GM10248 (cell line): ENCODE measurements at regions not wholly inside any gene's neighbourhood (a gene's known extent, or its start where the extent isn't known, plus 50 kb on each side); places are given as distances from the start of the nearest gene placed in this dataset.
A peak's percentile ranks its signal among the peaks of the same experiment; 100 is the strongest.
"Not testable (repeated sequence)": the region's sequence is repeated elsewhere in the genome, so short reads cannot be mapped to it uniquely, and the experiment has no call there.

Source experiments
- CTCF ChIA-PET: fragments of 300-600 bp; sonication (Branson Sonifier 250); formaldehyde crosslinking; extraction: SDS; loops from one replicate; lab custom pipeline; 2021; ENCODE audit warnings: antibody characterized with exemption; lab: Yijun Ruan, JAX
- POLR2A ChIA-PET: fragments of 350-650 bp; sonication (Branson Sonifier 250); formaldehyde crosslinking; extraction: SDS; loops from one replicate; lab custom pipeline; 2020; ENCODE audit warnings: antibody characterized with exemption; lab: Yijun Ruan, JAX
- DNase-seq: peaks from one replicate; pipeline ENCODE4 v3.0.0; 2012; ENCODE audit errors: extremely low spot score
- TF ChIP-seq, protein P1 (sequence below): IDR thresholded peaks from 2 replicates; pipeline ENCODE4 v1.5.1; 2012; ENCODE audit warnings: mild to moderate bottlenecking, low read depth; ENCODE audit errors: extremely low read depth, missing control alignments, control extremely low read depth

DNA sequence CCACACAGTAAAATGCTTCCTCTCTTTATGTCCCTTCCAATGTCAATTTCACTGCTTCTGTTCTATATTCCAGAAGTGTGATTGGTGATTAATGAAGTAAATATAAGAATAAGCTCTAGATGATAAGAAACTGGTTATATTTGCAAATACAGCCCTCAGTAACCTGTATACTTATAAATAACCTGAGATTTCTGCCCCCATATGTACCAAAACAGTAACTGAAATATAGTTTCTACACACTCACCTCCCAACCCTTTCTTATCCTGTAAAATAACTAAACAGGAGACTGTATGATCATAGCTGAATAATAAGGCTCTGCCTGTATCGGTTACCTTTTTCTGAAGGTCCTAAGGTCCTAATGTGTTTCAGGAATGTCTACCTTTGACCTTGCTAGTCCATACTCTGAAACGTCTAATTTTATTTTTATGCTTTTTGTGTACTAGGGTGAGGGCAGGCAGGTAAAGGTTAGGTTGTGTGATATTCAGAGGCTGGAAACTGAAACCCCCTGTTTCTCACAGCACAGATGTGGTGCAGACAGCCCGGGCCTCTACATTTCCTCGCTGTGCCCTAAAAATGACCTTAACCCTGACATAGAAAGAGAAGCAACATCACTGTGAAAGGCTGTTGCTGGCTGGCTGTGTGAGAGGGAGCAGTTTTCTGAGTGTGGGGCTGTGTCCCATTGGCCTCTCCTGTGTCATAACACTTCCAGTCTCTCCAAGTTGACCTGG lies 378.8 kb downstream of the CENPW start:
- POLR2A ChIA-PET = no interaction called here
- CTCF ChIA-PET = interaction anchor here (1.3 to 1.8 kb wide), 3 partner anchors 15 to 20 kb away, joined by 3 to 4 read pairs (median 3); no protein-coding TSS in a partner anchor
- TF ChIP-seq, protein P1, sequence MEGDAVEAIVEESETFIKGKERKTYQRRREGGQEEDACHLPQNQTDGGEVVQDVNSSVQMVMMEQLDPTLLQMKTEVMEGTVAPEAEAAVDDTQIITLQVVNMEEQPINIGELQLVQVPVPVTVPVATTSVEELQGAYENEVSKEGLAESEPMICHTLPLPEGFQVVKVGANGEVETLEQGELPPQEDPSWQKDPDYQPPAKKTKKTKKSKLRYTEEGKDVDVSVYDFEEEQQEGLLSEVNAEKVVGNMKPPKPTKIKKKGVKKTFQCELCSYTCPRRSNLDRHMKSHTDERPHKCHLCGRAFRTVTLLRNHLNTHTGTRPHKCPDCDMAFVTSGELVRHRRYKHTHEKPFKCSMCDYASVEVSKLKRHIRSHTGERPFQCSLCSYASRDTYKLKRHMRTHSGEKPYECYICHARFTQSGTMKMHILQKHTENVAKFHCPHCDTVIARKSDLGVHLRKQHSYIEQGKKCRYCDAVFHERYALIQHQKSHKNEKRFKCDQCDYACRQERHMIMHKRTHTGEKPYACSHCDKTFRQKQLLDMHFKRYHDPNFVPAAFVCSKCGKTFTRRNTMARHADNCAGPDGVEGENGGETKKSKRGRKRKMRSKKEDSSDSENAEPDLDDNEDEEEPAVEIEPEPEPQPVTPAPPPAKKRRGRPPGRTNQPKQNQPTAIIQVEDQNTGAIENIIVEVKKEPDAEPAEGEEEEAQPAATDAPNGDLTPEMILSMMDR = no peak
- peak; percentile 28 for DNase-seq

DNA sequence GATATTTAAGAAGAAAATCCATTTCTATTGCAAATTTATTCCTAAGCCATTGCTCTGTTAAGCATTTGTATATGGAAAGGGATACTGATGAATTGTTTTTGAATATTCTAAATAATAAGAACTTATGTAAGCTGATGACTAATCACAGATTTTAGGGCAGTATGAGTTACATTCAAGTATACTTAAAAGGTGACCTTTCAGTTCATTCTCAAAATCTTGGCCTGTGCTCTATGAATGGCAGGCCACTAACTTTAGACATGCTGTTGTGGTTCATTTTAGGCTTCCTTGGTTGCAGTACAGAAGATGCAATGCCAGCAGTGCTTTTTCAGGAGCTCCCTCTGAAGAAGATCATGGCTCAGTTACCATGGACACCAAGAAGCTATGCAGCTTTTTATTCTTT lies 380.4 kb downstream of the CENPW start:
- TF ChIP-seq, protein P1 = no peak
- DNase-seq = no peak
- ChIA-PET CTCF (no interaction called here), POLR2A (no interaction called here)

DNA sequence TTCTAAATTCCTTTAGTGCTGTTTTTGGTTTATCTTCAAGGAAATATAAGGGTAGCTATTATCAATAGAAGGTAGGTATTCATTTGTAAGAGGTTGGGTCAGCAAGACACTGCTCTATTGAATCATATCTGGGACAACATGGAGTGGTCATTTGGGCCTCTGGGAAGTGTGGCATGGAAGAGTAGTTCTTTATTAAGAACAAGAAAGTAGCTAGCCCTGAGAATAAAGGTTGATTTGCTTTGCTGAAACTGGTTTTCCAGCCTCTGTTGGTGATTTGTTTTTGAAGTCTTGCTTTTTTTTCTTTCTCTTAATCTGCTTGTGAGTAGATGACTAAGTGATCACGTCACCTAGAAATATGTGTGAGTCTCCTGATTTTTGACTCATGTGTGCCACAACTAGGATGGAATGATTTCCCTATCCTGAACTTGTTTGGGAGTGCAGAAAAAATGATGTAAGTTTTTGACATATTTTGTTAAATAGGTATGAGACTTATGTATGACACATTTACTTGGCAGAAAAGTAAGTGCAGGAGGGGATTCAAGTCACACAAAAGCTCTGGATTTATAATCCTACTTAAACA lies 381.8 kb downstream of the CENPW start:
- TF ChIP-seq, protein P1 = no peak
- ChIA-PET POLR2A (no interaction called here), CTCF (interaction anchor here (1.1 kb wide), 1 partner anchor 26 kb away, joined by 3 read pairs; no protein-coding TSS in a partner anchor)
- no peak for DNase-seq

DNA sequence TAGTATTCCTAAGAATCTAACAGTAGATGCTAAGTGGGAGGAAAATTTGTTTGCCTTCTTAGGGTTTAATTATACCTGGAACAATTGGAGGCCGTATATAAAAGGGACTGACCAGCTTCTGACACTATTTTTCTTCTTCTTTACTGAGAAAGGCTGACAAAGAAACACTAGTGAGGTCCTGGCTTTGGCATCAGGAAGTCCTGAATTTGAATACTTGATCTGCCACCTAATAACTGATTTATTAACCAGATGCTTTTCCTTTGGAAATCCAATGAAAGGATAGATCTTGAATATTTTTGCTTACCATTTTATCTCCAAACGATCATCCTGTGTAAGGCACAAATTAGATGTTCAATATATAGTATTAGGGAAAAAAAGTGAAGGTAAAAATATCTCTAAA lies 382.5 kb downstream of the CENPW start:
- TF ChIP-seq, protein P1 = no peak
- CTCF ChIA-PET = no interaction called here
- POLR2A ChIA-PET = no interaction called here
- DNase-seq = no peak

DNA sequence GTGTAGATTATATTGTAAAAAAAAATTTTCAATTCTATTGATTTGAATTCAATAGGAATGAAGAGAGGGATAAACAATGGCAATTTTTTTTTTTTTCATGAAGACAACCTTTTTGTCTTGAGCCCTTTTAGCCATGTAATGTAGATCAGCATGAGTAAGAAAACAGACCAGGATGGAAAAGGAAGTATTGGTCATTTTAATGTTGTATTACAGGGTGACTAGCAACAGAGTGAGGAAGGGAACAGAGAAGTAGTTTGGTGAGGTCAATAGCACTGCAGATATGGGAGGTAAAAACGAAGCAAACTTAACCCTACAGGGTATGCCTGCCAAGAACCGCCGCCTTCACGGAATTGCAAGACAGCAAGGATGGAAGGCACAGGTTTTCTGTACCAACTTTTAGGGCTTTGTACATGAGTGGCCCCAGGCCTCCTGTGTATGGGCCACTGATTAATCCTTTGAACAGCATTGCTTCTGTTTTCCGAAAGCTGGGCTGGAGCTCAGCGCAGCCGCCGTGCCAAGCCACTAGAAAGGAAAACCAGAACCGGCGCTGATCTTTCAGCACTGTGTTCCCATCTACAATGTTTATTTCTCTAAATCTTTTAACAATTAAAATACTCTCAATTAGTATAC lies 383.7 kb downstream of the CENPW start:
- TF ChIP-seq, protein P1 = no peak
- DNase-seq = no peak
- ChIA-PET CTCF (no interaction called here), POLR2A (no interaction called here)

DNA sequence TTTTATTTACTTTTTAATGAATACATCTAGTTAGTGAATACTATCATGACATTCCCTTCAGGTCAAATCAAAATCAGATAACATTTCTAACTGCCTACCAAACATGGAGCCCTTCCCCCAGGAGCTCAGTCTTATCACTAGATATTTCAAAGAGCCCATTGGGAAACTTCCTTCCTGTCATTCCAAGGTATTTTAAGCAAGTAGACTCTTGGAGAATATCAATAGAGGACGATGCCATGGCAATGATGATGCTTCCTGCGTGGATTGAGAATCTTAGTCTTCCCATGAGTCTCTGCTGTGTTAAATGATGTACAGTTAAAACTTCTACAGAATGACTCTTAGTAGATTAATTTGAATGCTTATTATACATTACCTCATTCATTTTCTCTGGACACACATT lies 384.9 kb downstream of the CENPW start:
- POLR2A ChIA-PET = no interaction called here
- DNase-seq = no peak
- CTCF ChIA-PET = interaction anchor here (1.7 kb wide), 1 partner anchor 9 kb away, joined by 4 read pairs; no protein-coding TSS in a partner anchor
- TF ChIP-seq, protein P1 = no peak

DNA sequence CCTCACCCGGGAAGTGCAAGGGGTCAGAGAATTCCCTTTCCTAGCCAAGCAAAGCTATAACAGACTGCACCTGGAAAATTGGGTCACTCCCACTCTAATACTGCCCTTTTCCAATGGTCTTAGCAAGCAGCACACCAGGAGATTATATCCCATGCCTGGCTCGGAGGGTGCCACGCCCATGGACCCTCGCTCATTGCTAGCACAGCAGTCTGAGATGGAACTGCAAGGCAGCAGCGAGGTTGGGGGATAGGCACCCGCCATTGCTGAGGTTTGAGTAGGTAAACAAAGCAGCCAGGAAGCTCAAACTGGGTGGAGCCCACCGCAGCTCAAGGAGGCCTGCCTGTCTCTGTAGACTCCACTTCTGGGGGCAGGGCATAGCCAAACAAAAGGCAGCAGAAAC lies 386.5 kb downstream of the CENPW start:
- DNase-seq, POLR2A ChIA-PET: not testable (repeated sequence)
- CTCF ChIA-PET = interaction anchor here (1.2 kb wide), 1 partner anchor 10 kb away, joined by 3 read pairs; no protein-coding TSS in a partner anchor
